Activated CD4-positive, alpha-beta T cell treated with anti-CD3 and anti-CD28 coated beads, Interleukin-2, amount 50 U/mL, for 1 hour (primary cell): ENCODE measurements at regions not wholly inside any gene's neighbourhood (a gene's known extent, or its start where the extent isn't known, plus 50 kb on each side); places are given as distances from the start of the nearest gene placed in this dataset.
"Not testable (repeated sequence)": the region's sequence is repeated elsewhere in the genome, so short reads cannot be mapped to it uniquely, and the experiment has no call there.

Source experiments
- DNase-seq: peaks from one replicate; pipeline ENCODE4 v3.0.0-alpha.2; 2020

GRCh38 chr10:83678850-83679249, 460.5 kb upstream of the GHITM start:
- DNase-seq: no peak

DNA sequence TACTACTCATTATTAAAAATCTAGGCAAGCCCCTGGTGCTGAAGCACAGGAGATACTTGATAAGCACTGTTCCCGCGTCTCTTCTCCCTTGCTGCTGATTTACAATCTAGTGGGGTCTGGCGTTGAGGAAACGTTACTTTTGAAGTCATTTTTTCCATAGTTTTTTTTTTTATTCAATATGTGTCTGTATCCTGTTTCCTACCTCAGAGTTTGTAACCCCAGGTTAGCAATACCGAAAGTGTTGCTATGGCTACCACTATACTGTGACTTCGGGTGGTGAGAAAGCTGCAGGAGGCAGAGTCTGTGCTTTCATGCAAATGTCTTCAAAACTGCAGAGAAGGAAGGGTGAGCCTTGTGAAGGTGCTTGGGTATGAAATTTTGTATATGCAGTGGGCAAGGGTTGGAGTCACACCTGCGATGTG, 458.8 kb upstream of the GHITM start:
- no peak for DNase-seq

DNA sequence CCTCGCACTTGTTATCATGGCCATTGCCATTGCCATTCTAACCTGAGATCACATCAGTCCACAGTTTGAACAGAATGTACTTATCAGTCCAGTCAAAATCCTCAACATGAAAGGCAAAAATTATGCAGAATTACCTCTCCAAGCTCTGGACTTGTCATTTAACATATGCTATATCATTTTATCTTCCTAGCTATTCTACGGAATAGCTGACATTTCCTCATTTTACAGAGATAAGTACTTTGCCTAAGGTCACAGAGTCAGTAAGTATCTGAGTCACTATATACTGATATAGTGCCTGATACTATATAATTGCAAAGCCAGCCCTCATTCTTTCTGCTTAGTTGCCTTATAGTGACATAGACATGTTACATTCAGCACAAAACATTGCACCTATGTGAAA, 456.9 kb upstream of the GHITM start:
- no peak for DNase-seq

GRCh38 chr10:83685458-83685857, 453.9 kb upstream of the GHITM start:
- no peak for DNase-seq

DNA sequence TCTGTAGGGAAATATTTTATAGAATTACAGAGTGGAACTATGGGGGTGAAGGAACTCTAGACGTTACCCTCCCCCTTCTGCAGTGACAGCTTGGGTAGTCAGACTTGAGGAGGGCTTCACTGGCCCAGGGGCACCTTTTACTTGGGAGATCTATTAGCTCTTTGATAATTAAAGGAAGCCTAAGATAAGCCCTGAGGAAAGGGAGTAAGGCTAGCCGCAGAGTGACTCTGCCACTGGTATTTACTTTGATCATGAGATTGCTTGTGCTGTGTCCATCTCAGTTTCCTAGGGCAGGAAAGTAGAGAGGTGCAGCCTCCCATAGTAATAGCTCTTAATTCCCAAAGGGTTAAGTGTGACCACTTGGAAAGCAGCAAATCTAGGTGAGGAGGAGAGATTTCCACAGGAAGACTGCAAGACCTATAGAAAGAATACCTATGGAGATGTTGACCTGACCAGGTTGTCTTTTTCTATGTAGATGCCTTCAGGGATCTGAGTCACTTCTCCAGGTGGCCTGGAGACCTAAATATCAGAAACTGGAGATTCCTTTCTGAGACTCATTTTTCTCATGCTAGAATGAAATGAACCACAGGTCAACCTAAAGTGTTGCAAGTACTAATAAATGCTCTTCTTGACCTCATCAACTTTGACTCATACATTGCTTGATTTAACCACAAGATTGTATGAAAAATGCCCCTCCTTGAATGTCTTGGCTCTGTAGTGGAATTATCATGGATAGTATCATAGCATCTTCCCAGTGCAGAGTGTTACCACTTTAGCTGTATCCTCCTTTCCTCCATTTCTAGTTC, 447.3 kb upstream of the GHITM start:
- no peak for DNase-seq

GRCh38 chr10:83698899-83699298, 440.4 kb upstream of the GHITM start:
- no peak for DNase-seq

DNA sequence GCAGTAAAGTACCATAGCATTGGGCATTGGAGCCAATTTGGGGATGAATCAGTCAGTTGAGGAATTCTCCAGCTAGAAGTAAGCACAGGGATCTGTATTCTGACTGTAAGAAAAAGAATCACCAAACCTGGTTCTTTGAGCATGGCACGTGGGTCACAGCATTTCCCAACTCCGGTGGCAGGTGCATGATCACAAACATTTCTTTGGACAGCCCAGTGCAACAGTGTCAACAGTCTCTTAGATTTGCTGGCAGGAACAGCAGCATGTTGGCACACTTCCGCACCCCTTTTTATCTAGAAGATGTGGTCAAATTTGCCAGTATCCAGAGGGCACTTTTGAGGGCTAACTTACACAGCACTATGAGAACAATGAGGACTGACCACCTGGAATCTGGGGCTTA, 437.5 kb upstream of the GHITM start:
- DNase-seq: no peak

DNA sequence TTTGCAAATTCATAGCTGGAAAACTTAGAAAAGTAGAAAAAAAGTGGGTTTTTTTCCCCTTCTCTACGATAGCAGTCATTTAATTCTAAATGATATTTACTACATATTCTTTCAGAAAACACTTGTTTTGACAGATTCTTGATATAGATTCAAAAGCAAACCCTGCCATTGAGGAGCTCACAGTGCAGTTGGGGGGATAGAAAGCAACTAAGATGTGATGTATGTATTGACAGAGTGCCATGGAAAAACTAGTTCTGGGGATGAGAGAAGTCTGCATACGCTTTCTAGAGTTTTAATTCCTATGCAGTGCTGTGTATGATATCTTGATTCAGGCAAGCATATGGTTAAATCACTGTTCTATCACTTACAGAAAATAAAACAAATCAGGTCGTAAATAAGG, 436.6 kb upstream of the GHITM start:
- DNase-seq: no peak

DNA sequence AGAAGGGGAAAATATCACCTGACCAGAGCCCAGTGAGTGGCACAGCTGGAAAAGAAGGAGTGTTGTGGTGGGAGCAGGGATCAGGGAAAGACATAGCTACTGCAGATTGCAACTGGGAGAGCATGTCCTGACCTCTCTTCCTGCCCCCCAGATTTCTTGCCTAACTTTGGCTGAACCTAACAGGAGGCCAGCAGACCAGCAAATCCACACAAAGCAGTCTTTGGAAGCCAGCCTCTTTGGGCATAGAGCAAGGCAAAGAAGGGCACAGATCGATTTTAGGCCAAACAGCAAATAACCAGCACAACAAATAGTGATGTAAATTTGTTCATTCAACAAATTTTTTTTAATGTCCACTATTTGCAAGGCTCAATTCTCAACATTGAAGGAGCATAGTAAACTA, 433.2 kb upstream of the GHITM start:
- no peak for DNase-seq

- no peak for DNase-seq
Observed at GRCh38 chr10:83706952-83707582, 432.2 kb upstream of the GHITM start.

DNA sequence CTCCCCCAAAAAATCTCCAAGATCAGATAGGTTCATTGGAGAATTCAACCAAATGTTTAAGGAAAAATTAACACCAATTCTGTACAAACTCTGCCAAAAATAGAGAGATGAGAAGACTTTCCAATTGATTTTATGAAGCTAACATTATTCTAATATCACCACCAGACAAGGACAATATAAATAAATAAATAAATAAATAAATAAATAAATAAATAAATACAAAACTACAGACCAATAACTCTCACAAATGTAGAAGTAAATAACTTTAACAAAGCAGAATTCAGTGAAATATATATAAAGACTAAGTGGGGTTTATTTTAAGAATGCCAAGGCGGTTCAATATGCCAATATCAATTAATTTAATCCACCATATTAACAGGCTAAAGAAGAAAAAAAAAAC, 425.9 kb upstream of the GHITM start:
- DNase-seq: no peak

DNA sequence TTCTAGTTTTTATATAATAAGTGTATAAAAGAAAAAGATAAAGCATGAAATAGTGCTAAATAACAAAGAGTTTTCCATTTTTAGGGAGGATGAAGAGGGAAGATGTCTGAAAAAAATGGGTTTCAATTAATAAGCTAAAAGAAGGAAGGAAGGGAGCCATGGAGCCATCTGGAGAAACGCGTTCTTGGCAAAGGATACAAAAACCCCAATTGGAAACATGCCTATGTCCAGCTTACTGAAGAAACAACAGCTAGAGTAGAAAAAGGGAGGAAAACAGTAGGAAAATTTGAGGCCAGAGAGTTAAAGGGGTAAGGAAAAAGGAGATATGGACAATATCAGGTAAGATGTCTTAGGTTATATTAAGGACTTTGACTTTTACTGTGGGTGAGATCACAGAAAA, 416.2 kb upstream of the GHITM start:
- DNase-seq: no peak

DNA sequence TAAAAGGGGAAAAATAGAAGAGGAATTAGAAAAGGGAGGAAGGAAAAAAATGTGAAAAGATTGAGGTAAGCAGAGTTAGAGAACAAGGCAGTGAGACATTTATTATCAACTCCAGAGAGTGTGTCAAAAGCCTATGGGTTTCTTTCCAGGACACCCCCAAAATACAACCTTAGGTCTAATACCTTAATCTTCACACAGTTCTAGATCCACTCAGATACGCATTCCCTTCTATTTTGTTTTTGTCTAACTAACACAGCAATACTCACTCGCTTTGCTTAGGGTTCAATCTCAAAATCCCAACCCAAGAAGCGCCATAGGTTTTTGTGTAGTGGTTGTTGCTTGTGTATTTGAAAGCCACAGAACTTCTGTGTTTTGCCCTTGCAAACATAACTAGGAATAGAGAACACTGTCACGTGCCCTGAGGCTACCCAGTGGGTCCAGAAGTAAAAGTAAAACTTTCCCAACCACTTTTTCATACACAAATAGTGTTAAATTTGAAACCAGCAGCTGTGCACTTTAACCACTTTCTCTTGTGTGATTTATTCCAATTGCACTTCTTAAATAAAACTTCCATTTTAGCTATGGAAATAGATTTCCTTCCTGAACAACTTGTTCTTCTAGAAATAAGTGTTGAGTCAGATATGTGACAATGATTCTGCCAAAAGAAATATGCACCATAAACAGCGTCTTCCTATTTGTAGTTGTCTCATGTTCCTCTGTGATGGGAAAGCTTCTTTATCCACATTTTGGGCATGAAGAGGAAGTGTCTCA, 414.7 kb upstream of the GHITM start:
- no peak for DNase-seq

DNA sequence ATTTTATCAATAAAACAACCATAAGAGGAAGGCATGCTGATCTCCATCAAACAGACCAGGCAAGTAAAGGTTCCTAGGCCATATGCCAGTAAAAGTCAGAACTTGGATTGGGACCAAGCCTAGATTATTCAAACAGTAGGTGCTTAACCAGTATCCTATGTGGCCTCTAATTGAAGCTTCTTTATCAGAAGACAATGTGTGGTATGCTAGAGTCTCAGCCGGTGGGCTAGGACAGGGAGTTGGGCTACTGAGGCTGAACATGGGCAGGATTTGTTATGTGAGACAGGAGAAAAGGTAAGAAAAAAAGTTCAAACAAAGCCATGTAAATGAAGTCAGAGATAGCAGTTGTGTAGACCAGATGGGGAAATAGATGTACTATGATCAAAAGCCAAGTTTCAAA, 413.7 kb upstream of the GHITM start:
- no peak for DNase-seq

GRCh38 chr10:83734278-83734677, 405.0 kb upstream of the GHITM start:
- no peak for DNase-seq

- no peak for DNase-seq
Observed at GRCh38 chr10:83736008-83736407, 403.3 kb upstream of the GHITM start.

DNA sequence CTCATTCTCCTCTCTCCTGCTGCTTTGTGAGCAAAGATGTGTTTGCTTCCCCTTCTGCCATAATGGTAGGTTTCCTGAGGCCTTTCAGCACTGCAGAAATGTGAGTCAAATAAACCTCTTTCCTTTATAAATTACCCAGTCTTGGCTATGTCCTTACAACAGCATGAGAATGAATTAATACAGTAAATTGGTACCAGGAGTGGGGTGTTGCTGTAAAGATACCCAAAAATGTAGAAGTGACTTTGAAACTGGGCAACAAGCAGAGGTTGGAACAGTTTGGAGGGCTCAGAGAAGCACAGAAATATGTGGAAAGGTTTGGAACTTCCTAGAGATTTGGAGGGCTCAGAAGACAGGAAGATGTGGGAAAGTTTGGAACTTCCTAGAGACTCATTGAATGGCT, 388.7 kb upstream of the GHITM start:
- no peak for DNase-seq

DNA sequence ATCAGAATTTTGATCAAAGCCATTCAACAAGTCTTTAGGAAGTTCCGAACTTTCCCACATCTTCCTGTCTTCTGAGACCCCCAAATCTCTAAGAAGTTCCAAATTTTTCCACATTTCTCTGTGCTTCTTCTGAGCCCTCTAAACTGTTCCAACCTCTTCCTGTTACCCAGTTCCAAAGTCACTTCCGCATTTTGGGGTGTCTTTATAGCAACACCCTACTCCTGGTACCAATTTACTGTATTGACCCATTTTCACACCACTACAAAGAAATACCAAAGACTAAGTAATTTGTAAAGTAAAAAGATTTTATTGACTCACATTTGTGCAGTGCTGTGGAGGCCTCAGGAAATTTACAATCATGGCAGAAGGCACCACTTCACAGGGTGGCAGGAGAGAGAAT, 385.8 kb upstream of the GHITM start:
- DNase-seq: no peak

GRCh38 chr10:83754857-83755256, 384.5 kb upstream of the GHITM start:
- no peak for DNase-seq

DNA sequence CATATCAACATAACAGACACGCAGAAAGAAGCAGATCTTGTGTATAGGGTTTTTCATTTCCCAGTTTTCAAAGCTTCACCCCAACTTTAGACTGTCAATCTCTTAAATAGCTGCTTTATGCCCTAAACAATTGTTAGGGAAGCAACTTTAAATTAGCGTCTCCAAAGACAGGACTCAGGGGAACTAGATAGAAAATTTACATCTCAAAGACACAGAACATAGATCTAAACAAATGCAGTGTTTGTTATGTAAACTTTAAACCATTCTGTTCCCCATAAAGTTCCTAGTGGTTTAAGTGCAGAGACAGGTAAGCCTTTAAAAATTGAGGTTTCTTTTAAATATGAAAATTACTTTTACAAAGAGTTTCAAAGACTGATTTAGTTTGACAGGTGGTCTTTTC, 379.2 kb upstream of the GHITM start:
- DNase-seq: no peak

GRCh38 chr10:83764666-83765065, 374.6 kb upstream of the GHITM start:
- no peak for DNase-seq

GRCh38 chr10:83765731-83766130, 373.6 kb upstream of the GHITM start:
- DNase-seq: no peak

DNA sequence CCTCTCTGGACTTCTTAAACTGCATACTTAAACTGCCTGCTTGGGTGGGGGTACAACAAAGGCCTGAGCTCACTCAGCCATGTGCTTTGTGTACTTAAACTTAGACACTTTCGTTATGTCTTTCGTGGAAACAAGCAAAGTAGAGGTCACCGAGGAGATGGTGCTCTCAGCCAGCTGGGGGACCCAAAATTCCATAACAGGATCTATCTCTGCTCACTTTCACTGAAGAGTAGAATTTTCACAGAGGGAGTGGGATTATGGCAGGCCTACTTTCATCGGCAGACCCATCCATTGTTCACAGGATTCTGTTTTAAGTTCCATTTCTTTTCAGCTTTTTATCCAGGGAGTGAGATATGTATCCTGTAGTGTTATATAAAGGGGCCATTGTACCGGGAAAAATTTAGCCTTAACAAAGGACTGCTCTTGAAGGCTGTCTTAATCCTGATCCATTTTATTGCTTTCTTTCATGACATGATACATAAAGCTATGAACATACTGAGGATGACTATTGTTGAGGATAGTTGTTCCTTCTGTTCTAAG, 370.0 kb upstream of the GHITM start:
- DNase-seq: no peak

DNA sequence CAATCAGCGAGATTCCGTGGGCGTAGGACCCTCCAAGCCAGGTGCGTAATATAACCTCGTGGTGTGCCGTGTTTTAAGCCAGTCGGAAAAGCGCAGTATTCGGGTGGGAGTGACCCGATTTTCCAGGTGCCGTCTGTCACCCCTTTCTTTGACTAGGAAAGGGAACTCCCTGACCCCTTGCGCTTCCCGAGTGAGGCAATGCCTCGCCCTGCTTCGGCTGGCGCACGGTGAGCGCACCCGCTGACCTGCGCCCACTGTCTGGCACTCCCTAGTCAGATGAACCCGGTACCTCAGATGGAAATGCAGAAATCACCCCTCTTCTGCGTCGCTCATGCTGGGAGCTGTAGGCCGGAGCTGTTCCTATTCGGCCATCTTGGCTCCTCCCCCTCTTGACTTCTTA, 352.6 kb upstream of the GHITM start:
- DNase-seq: not testable (repeated sequence)
